HG02852 (cell line): ENCODE measurements at regions not wholly inside any gene's neighbourhood (a gene's known extent, or its start where the extent isn't known, plus 50 kb on each side); places are given as distances from the start of the nearest gene placed in this dataset.
A peak's percentile ranks its signal among the peaks of the same experiment; 100 is the strongest.

Experiments used
- ATAC-seq: cut with Tn5 transposase; IDR thresholded peaks from one replicate; pipeline ENCODE4 v1.9.1; 2021; ENCODE audit warnings: mild to moderate bottlenecking, moderate library complexity; ENCODE audit not compliant: unreplicated experiment

DNA sequence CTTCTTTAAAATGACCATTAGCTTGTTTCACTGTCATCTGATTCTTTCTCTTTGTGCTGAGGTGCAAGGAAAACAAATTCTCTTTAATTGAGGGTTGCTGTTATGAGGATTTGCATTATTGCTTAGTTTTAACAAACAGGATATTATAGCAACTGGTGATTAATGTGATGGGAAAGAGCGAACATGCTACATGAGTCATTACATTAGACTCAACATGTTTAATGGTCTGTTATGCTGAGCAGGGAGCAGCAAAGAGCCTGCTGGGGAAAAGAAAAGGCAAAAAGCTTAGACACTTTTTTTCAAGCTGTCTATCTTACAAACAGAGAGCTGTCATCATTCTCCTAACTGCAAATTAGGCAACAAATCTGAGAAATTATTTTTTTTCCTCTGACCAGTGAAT, 230.5 kb upstream of the LCORL start:
- ATAC-seq, result no peak

DNA sequence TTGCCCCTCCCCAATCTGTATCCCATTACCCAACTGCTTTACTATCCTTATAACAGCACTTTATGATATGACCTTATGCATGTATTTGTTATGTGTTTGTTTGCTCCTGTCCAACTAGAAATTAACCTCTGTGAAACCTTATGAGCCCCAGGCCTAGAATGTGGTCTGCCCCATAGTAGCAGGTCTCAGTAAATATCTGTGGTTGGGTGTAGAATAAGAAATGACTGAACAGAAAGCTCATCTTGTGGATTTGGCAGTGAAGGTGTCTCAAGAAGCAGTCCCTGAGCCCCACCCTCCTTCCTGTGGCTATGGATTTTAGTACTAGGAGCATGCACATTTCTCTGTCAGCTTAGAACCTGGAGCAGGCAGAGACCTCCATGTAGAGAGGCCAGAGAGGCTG, 229.0 kb upstream of the LCORL start:
- peak; percentile 76 for ATAC-seq

DNA sequence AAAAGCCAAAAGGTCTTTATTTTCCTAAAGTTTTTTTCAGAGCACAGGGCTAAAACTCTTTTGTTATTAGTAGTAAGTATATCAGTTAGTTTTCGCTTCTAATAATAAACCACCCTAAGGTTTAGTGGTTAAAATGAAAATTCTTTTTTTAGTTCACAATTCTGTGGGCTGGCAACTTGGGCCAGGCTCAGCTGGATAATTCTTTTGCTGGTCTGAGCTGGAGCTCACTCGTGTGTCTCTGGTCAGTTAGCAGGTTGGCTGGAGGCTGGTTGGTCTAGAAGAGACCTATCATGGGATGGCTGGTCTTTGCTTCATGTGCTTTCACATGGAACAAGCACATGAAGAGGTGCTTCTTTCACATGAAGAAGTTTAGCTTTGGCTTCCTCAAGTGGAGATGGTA, 227.1 kb upstream of the LCORL start:
- no peak for ATAC-seq

DNA sequence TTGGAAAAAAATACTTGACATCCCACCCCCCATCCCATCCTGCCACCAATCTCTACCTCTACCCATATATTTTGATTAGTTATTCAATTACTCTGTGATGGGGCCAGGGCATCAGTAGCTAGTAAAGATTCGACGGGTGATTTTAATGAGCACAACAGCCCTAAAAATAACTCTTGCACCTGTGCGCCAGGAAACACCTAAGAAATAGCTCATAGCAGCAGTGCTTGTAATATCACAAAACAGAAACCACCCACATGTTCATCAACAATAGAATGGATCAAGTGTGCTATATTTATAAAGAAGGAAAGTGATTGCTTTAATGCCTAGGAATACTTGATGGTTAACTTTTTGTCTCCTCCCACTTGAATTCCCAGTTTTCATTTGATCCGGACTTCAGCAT, 225.6 kb upstream of the LCORL start:
- no peak for ATAC-seq

DNA sequence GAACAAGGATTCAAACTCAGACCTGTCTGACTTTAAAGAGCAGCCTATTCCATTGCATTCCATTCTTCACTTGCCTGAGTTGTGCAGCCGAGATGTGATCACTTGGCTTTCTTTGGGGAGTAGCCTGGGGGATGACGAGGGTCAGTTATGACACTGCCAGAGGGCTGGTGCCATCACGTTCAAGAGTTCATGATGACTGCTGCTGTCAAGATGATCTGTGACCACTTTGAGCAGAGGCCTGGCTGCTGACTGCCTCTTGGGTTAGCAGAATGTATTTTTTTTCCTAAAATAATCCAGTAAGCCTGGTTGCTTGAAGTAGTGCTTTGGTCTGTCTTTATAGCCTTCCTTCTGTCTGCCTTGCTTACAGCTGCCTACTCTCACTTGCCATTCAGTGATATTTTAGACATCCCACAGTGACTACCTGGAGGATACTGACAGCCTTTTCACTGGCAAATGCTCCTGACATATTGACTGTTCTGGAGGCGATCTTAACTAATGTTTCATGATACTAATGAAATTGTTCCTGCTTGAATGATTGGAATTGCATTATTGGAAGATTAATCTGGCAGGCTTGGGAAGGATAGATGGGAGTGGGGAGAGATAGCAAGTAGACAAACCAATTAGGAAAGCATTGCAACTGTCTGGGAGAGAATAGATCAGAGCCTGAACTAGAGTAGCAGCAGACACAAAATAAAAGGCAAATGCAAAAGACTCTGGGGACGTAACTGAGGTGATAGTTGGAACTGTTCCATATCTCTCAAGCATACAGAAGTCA, 221.6 kb upstream of the LCORL start:
- no peak for ATAC-seq

DNA sequence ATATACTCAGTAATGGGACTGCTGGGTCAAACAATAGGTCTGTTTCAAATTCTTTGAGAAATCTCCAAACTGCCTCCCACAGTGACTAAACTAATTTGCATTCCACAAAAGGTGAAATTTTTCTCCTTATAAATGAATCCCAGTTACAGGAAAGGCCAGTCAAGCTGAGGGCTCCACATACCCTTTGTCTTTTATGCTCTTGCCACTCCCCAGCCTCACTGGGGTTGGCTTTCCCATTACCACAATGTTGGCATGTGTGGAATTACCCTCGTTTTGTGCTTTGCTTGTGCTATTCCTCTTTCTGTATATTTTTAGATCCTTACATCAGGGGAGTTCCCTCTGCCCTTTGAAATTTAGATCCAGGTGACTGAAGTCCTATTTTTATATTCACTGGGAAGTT, 220.2 kb upstream of the LCORL start:
- no peak for ATAC-seq

DNA sequence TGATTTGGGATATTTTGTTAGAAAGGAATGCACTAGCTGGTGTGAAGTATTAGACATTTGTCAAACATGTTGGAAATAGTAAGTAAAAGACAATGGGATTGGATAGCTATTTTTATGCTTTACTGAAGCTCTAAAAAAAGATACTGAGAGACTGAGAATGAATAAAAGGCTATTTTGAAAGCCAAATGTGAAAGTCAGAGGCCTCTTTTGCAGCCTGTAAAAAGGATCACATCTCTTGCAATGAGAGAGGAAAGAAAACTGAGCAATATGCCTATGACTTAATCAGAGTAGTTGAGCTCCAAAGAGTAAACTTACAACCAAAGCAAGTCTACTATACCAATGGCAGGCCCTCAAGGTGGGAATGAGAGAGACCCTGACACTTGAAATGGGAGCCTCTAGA, 212.6 kb upstream of the LCORL start:
- ATAC-seq, result peak; percentile 59

DNA sequence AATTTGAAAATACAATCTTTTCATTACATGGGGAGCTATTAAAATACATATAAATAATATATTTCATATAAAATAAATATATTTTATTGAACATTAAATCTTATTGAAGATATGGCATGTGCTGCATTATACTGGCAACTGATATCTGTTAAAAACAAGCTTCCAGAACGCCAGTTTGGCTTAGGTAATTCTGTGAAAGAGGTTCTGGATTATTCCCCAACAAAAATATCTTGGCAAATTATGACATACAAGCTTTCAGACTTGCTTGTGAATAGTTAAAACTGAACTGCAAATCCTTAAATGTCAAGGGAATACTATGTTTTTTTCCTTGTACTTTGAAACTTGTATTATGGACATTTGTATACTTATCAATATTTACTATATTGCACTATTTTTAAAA, 210.2 kb upstream of the LCORL start:
- ATAC-seq, result no peak

DNA sequence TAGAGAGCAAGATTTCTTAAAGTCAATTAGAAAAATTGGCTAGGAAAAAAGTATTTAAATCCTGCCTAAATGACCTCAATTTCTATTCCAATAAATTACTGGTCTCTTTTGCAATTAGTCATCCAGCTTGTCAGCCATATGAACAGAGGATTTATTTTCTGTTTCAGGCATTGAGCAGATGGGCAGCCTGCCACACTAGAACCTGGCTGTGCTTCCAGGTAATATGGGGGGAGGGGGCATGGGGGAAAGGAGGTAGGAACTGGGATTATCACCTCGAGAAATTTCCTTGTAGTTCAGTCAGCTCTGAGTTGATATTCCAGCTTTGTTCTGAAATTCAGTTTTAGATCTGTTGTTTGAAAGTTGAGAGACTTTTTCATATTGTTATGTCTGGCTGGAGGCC, 206.3 kb upstream of the LCORL start:
- ATAC-seq, result no peak

DNA sequence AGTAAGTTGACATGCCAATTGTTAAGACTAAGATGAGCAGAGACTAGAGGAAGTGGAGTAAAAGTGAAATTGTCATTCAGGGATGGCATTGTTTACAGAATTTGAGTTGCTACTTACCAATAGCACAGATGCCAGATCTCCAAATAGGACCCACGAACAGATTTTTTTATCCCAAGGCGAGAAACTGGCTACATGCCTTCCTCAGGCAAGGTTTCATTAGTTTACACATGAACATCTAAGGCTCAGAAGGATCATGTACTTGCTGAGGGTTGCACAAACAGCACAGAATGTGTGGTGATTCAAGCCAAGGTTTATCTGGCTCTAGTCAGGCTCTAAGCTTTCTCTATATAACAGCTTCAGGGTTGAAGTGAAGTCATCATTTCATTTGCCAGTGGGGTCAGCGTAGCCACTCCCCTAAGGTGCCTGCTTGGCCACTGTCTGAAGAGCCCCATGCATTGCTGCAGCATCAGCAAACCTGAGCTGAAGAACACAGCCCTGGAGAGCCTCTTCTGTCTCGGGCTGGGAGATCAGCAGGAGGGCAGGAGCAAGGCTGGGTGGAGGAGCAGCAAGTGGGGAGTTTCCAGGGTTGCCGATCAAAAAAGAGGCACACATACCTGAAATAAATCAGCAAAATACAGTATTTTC, 193.0 kb upstream of the LCORL start:
- peak; percentile 42 for ATAC-seq

DNA sequence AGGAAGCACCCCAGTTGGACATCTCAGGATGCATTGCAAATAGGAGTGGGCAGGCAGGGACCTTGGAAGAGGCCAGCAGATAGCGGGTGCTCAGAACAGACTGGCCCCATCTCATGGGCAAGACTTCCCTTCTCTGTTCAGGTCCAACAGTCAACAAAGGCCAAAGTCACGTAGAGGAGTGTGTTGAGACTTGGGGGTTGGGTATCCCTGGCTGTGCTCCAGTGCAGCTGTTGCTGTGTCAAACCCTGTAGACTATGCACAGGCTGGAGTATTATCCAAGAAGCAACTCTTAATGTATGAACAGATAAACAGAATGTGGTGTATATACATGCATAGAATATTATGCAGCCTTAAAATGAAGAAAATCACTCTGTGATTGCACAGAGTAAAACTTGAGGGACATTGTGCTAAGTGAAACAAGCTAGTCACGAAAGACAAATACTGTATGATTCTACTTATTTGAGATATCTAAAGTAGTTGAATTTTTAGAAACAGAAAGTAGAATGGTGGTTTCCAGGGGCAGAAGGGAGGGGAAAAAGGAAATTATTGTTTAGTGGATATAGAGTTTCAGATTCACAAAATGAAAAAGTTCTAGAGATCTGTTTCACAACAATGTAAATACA, 192.1 kb upstream of the LCORL start:
- ATAC-seq, result no peak

DNA sequence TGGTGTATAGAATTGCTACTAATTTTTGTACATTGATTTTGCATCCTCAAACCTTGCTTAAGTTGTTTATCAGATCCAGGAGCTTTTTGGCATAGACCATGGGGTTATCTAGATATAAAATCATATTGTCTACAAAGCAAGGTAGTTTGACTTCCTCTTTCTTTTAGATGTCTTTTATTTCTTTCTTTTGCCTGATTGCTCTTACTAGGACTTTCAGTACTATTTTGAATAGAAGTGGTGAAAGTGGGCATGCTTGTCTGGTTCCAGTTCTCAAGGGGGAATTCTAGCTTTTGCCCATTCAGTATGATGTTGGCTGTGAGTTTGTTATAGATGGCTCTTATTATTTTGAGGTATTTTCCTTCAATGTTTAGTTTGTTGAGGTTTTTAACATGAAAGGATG, 187.9 kb upstream of the LCORL start:
- peak; percentile 74 for ATAC-seq

DNA sequence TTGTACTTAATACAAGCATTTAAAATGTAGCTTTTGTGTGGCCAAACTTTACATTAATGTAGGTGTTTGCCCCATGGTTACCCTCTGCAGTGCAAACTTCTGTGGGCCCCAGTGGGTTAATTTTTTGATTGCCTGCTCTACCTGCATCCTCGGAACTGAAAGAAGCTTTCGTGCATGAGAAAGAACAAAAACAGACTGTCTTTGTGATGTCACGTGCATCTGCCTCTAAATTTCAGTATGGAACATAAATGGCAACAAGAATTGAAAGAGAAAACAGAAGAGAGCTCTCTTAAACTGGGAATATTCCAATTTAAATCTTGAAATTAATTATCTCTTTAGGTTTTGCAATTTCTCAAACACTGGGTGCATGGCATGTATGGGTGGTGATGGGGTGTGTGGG, 182.4 kb upstream of the LCORL start:
- ATAC-seq, result no peak

DNA sequence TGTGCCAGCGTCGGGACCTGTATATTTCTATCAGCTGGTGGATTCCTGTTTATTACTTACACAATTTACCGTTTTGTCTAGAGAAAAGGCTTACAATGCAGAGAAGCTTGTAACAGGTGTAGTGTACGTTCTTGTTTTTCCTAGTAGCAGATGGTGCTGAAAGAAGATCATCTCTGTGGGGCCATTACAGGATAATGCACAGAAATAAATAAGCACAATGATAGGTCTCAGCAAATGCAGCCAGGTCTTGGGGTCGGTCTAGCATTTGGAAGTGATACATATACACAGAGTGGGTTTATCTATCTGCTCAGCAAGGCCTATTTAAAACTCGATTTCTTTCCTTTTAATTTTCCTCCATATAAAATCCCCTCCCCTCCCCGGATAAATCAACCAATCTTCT, 180.9 kb upstream of the LCORL start:
- ATAC-seq, result no peak

DNA sequence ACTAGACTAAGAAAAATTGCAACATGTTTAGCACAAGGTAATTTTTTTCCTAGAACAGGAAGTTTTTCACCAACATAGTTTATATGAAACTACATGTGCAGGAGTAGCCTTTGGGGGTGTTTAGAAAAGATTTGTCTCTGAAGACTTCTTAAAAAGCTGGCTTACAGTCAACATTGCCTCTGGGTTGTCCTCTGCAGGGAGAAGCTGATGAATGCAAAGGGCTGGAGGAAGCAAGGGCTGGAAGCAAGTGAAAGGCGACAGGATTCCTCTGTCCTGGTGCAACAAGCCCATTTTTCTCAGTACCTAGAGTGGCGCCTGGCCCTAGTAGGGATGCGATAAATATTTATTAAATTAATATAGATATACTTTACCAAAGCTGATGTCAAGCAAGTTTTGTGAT, 180.3 kb upstream of the LCORL start:
- ATAC-seq, result no peak

DNA sequence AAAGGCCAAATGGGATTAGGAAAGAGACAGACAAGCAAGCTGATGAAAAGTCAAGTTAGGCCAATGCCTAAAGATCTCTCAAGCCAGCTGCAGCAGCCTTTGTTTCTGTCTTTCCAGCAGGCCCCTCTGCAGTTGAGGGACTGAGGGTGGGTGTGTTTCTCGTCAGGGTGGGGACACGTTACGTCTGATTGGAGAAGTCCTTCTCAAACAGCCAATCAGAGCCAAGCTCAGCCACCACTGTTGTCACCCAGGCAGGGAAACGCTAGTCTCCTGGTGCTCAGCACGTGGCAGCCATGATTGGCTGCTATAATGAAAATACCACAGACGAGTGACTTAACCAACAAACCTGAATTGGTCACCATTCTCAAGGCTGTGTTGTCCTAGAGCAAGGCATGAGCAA, 177.1 kb upstream of the LCORL start:
- no peak for ATAC-seq

DNA sequence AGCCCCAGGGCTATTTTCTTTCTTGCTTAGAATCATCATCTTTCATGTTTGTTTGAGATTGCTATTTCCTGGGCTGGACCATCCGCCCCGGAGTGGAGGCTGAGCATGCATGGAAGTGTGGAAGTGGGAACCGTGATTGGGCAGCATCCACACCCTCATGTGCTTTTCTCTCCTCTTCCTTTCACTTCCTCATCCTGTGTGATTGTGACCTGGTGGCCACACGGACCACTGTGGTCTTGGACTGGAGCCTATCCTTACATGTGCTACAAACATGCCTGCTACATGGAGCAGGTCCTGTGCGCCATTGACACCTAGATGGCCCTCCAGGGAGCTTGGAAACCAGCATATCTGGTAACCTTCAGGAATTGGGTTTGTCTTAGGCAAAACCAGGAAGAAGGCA, 175.9 kb upstream of the LCORL start:
- ATAC-seq, result no peak

DNA sequence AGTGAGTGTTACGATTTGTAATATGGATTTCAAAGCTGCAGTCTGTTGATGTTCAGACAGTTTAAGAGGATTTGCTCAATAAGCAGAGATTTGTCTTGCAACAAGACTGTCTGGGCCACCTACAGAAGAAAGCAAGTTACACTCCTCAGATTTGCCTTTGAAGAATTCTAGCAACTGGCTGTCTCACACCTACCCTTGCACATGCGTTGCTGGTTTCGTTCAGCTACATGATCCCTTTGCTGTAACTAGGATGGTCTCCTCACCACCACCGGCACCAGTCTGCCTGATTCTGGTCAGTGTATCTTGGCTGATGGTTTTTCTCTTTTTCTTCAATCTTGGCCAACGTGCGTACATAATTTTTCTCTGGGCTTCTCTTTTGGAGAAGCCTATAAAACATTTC, 172.7 kb upstream of the LCORL start:
- no peak for ATAC-seq

DNA sequence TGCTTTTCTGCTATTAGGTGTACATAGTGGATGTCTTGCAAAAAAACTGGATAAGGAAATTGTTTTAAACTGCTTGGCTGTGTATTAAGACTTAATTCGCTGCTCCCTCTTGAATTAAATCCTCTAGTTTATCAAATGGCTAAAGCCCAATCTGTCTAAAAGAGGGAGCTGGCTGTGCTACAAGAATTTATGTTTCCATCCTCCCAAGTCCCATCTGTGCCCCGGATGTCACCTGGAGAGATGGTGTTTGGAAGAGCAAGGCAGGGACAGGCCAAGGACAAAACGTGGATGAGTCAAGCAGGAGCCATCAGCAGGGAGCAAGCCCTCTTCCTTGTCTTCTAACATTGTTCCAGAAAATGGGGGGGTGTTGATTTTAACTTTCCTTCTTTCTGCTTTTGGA, 171.3 kb upstream of the LCORL start:
- no peak for ATAC-seq

DNA sequence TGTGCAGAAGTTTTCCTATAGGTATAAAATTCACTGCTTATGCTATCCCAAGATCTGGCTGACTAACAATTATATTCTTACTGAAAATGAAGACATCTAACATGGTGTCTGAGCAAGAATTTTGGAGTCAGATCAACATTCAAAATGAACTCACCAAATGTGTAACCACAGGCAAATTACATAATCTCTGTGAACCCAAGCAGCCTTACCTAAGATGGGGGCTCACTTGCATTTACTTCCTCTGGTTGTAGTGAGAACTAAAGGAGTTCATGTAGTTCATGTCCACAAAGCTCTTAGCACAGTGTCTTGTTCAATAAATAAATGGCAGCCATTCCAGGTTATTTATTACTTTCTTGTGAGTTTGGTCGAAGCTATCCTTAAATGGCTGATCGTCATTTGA, 163.9 kb upstream of the LCORL start:
- no peak for ATAC-seq

DNA sequence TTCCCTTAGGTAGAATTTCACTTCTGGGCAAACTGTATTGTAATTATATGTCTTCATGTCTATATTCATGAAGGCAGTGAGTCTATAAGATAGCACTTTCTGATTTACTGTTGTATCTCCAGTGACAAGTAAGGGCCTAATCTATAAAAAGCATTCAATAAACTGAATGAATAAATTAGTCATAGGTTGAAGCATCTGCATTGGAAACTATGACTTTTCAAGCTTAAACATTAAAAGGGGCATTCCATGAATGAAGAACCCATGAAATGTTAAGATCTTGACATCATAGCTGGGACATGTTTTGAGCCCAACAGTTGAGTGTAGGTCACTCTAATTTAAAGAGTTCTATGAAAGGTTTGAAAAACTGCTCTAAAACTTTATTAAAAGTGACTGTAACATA, 159.3 kb upstream of the LCORL start:
- ATAC-seq, result no peak

DNA sequence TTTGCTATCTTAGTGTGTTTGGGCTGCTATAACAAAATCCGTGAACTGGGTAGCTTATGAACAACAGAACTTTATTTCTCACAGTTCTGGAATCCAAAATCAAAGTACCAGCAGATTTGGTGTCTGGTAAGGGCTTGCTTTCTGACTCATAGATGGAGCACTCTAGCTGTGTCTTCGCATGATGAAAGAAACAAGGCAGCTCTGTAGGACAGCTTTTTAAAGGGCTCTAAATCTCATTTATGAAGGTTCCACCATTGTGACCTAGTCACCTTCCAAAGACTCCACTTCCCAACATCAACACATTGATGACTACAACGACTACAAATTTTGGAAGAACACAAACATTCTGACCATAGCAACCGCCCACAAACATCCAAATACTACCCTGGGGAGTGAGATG, 158.6 kb upstream of the LCORL start:
- ATAC-seq, result no peak
